ENCODE measurements at regions not wholly inside any gene's neighbourhood (a gene's known extent, or its start where the extent isn't known, plus 50 kb on each side); places are given as distances from the start of the nearest gene placed in this dataset.

DNA sequence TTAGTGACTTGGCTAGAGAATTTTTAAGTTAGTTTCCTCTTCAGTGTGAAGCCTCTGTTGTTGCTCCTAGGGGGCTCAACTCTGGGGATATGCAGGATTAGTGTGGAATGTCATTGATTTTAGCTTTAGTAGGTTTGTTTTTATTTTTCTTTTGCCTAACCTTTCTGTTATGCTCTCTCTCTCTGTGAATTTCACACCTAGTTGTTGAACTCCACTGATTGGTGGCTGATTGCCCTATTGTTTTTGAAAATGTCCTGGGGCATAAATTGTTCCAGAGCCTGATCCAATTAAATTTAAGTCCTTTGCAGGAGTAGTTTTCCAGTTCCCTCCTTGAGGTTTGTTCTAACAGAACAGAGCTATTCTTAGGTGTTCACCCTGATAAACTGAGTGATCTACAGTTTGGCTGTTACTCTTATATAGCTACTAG, 393.3 kb upstream of the CTSO start:
- ATAC-seq = no peak
- intact Hi-C loops (cut with DNase I) = no loop called here
- no peak overlapping the region for H3K27ac ChIP-seq
- no peak for FAIRE-seq
- no peak for DNase-seq
- no peaks in the 10 kb centered on the region for H3K9me3 ChIP-seq
- no peaks in the 10 kb centered on the region for H3K36me3 ChIP-seq
- no peaks in the 10 kb centered on the region for H3K4me1 ChIP-seq
- H3K27me3 ChIP-seq = no peaks in the 10 kb centered on the region
- TF ChIP-seq, protein P1, sequence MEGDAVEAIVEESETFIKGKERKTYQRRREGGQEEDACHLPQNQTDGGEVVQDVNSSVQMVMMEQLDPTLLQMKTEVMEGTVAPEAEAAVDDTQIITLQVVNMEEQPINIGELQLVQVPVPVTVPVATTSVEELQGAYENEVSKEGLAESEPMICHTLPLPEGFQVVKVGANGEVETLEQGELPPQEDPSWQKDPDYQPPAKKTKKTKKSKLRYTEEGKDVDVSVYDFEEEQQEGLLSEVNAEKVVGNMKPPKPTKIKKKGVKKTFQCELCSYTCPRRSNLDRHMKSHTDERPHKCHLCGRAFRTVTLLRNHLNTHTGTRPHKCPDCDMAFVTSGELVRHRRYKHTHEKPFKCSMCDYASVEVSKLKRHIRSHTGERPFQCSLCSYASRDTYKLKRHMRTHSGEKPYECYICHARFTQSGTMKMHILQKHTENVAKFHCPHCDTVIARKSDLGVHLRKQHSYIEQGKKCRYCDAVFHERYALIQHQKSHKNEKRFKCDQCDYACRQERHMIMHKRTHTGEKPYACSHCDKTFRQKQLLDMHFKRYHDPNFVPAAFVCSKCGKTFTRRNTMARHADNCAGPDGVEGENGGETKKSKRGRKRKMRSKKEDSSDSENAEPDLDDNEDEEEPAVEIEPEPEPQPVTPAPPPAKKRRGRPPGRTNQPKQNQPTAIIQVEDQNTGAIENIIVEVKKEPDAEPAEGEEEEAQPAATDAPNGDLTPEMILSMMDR (IDR thresholded peaks at IDR 0.05) = no peak
- H3K4me3 ChIP-seq = no peak overlapping the region

DNA sequence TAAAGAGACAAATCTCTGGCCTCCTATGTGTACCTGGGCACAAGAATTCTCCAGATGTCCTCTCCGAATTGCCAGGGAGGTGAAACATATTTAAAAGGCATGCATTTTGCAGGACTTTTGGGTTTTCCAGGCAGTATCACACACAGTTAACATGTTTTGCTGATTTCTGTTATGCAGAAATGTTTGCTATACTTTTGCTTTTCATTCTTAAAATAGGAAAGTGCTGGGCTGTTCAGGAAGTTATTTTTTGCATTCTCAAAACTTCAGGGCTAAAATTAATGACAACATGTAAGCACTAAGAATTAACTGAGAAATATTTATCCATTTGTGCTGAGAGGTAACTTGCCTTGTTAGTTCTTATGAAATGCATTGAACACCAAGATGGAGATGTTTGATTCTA, 390.7 kb upstream of the CTSO start:
- FAIRE-seq = no peak
- TF ChIP-seq, protein P1 (IDR thresholded peaks at IDR 0.05) = no peak
- Histone ChIP-seq H3K9me3 (no peaks in the 10 kb centered on the region), H3K36me3 (no peaks in the 10 kb centered on the region), H3K4me1 (no peaks in the 10 kb centered on the region), H3K4me3 (no peak overlapping the region), H3K27ac (no peak overlapping the region), H3K27me3 (no peaks in the 10 kb centered on the region)
- WGBS, 2 donors = 42 to 49% methylated on average over 1 of the region's 1 CpG
- DNase-seq = no peak
- no peak for ATAC-seq
- intact Hi-C loops (cut with DNase I) = no loop called here

DNA sequence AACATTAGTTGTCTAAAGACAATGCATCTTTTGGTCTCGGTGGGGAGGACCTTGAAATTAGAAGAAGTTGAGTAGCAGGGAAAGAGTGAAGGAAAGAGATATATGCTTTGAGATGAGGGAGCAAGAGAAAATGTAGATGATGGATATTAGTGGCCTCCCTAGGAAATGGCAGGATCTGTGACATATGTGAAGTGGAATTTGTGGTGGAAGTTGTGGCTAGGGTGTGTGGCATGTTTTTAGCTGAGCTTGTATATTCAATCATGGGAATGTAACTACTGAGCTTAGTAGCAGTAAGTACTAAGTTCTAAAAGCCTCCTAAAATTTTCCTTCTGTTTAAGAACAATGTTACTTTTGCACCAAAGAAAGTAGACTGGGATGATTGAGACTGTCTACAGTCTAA, 382.8 kb upstream of the CTSO start:
- Histone ChIP-seq H3K9me3 (no peaks in the 10 kb centered on the region), H3K36me3 (no peaks in the 10 kb centered on the region), H3K27me3 (no peaks in the 10 kb centered on the region), H3K4me3 (no peak overlapping the region), H3K27ac (no peak overlapping the region), H3K4me1 (no peaks in the 10 kb centered on the region)
- WGBS, 2 donors = 56 to 67% methylated on average over 1 of the region's 1 CpG
- ATAC-seq (no peak), DNase-seq (no peak), FAIRE-seq (no peak)
- TF ChIP-seq, protein P1 (IDR thresholded peaks at IDR 0.05) = no peak
- intact Hi-C loops (cut with DNase I) = no loop called here

DNA sequence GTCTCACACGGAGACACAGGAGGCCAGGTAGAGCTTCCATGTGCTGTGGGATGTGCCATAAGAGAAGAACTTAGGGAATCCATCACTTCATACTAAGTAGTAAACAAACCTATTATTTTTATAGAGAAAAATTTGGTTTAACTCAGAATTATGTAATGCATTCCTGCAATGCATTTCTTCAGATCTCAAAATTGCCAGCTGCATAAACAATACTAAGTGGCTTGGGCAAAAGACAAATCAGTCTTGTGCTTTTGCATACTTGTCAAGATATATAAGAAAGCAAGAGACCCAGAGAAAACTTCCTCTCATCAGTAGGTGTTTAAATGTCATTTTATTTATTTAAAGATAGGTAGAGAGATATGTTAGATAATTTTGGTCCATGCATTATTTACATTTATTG, 382.1 kb upstream of the CTSO start:
- no peak for ATAC-seq

DNA sequence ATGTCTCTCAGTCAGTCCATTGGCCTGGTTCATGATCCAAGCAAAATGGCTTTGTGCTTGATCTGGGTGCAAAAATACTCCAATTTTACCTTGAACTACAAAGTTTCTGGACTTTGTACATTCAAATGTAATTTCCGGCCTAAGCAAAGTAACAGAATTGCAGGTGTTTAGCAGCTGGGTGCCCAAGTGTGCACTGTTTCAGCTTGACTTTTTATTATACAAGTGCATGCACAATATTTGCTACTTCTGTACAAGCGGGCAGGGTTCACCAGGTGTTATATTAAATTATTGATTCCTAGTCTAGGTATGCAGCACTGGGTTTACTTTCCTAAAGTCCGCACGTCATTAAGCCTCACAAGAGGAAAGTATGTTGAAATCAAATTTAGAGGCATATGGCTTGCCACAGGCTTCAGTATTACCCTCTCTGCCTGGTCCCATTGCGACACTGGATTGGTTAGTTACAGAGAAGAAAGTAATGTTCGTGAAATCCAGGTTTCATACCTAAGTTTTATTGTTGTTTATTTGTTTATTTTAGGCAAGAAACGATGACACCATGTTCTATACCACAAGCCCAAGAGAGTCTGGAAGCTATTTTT, 376.9 kb upstream of the CTSO start:
- Histone ChIP-seq H3K9me3 (no peaks in the 10 kb centered on the region), H3K27ac (no peak overlapping the region), H3K36me3 (no peaks in the 10 kb centered on the region), H3K27me3 (no peaks in the 10 kb centered on the region), H3K4me1 (no peaks in the 10 kb centered on the region), H3K4me3 (no peak overlapping the region)
- peak in 1 of 4 donors; percentile 51 for ATAC-seq
- intact Hi-C loops (cut with DNase I) = no loop called here
- 41% methylated on average over 7 of the region's 7 CpGs for WGBS, 2 donors
- DNase-seq = no peak
- TF ChIP-seq, protein P1 (IDR thresholded peaks at IDR 0.05) = no peak
- no peak for FAIRE-seq

More for the DNA sequence above, 382.1 kb upstream of the CTSO start:
- Histone ChIP-seq H3K4me3 (no peak overlapping the region), H3K27me3 (no peaks in the 10 kb centered on the region), H3K9me3 (no peaks in the 10 kb centered on the region), H3K27ac (no peak overlapping the region), H3K4me1 (no peaks in the 10 kb centered on the region), H3K36me3 (no peaks in the 10 kb centered on the region)
- intact Hi-C loops (cut with DNase I) = no loop called here
- TF ChIP-seq, protein P1 (IDR thresholded peaks at IDR 0.05) = no peak
- FAIRE-seq (no peak), DNase-seq (no peak)
- 86 to 100% methylated on average over 1 of the region's 1 CpG for WGBS, 2 donors
